GM23338 (cell line): ENCODE measurements at regions not wholly inside any gene's neighbourhood (a gene's known extent, or its start where the extent isn't known, plus 50 kb on each side); places are given as distances from the start of the nearest gene placed in this dataset.

Source experiments
- EZH2 ChIP-seq: fragments of 200-600 bp; sonication (generic); IDR thresholded peaks from one replicate; pipeline ENCODE4 v1.8.0; 2017; ENCODE audit warnings: antibody characterized with exemption, mild to moderate bottlenecking, low read depth; ENCODE audit not compliant: unreplicated experiment
- EZH2phosphoT487 ChIP-seq: fragments of 200-600 bp; sonication (generic); IDR thresholded peaks from one replicate; pipeline ENCODE4 v1.8.1; 2018; ENCODE audit warnings: antibody characterized with exemption; ENCODE audit not compliant: unreplicated experiment
- JUNB ChIP-seq: IDR thresholded peaks from one replicate; pipeline ENCODE4 v1.6.1; 2016; ENCODE audit warnings: antibody characterized with exemption; ENCODE audit not compliant: unreplicated experiment
- POLR2AphosphoS5 ChIP-seq: IDR thresholded peaks from 2 replicates; pipeline ENCODE4 v1.6.1; 2016; ENCODE audit warnings: antibody characterized with exemption, low read depth
- TF ChIP-seq, protein P1 (sequence below), 2 experiments: fragments of 200-600 bp in 1 of 2; sonication (generic) in 1 of 2; conservative IDR thresholded peaks; 2 replicates each; pipeline versions ENCODE4 v1.5.1 to v1.6.1; 2016 to 2017; ENCODE audit warnings: antibody characterized with exemption in 2 of 2, low read depth in 2 of 2, mild to moderate bottlenecking in 2 of 2, moderate library complexity in 1 of 2
- TF ChIP-seq, protein P2 (sequence below): IDR thresholded peaks from one replicate; pipeline ENCODE4 v1.6.1; 2018; ENCODE audit warnings: antibody characterized with exemption; ENCODE audit not compliant: unreplicated experiment

DNA sequence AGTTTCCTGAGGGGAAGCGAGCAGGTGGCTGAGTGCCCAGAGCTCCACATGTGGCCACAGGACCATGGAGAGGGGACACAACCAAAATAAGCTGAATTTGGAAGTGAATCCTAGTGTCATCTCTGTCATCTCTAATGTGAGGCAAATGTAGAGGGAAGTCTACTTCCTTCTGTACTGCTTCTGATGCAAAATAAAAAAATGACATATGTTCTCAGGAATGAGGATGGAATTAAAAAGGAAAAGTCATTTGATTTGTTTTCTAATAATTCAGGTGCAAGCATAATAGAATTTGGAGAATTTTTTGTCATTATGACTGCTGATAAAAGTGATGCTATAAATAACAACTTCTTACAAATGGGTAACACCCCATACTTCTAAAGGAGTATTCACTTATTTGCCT lies 59.5 kb upstream of the POU1F1 start:
- TF ChIP-seq, protein P1, sequence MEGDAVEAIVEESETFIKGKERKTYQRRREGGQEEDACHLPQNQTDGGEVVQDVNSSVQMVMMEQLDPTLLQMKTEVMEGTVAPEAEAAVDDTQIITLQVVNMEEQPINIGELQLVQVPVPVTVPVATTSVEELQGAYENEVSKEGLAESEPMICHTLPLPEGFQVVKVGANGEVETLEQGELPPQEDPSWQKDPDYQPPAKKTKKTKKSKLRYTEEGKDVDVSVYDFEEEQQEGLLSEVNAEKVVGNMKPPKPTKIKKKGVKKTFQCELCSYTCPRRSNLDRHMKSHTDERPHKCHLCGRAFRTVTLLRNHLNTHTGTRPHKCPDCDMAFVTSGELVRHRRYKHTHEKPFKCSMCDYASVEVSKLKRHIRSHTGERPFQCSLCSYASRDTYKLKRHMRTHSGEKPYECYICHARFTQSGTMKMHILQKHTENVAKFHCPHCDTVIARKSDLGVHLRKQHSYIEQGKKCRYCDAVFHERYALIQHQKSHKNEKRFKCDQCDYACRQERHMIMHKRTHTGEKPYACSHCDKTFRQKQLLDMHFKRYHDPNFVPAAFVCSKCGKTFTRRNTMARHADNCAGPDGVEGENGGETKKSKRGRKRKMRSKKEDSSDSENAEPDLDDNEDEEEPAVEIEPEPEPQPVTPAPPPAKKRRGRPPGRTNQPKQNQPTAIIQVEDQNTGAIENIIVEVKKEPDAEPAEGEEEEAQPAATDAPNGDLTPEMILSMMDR (conservative IDR thresholded peaks at IDR 0.05; ENCODE audit: low read depth in 2 of 2): no peak
- TF ChIP-seq EZH2 (no peak), EZH2phosphoT487 (no peak), POLR2AphosphoS5 (no peak), JUNB (no peak)
- TF ChIP-seq, protein P2, sequence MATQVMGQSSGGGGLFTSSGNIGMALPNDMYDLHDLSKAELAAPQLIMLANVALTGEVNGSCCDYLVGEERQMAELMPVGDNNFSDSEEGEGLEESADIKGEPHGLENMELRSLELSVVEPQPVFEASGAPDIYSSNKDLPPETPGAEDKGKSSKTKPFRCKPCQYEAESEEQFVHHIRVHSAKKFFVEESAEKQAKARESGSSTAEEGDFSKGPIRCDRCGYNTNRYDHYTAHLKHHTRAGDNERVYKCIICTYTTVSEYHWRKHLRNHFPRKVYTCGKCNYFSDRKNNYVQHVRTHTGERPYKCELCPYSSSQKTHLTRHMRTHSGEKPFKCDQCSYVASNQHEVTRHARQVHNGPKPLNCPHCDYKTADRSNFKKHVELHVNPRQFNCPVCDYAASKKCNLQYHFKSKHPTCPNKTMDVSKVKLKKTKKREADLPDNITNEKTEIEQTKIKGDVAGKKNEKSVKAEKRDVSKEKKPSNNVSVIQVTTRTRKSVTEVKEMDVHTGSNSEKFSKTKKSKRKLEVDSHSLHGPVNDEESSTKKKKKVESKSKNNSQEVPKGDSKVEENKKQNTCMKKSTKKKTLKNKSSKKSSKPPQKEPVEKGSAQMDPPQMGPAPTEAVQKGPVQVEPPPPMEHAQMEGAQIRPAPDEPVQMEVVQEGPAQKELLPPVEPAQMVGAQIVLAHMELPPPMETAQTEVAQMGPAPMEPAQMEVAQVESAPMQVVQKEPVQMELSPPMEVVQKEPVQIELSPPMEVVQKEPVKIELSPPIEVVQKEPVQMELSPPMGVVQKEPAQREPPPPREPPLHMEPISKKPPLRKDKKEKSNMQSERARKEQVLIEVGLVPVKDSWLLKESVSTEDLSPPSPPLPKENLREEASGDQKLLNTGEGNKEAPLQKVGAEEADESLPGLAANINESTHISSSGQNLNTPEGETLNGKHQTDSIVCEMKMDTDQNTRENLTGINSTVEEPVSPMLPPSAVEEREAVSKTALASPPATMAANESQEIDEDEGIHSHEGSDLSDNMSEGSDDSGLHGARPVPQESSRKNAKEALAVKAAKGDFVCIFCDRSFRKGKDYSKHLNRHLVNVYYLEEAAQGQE: no peak
